GM12878 (cell line): ENCODE measurements at regions not wholly inside any gene's neighbourhood (a gene's known extent, or its start where the extent isn't known, plus 50 kb on each side); places are given as distances from the start of the nearest gene placed in this dataset.

Experiments used
- ATAC-seq: fragments of 200-7000 bp; cut with Tn5 transposase; 3 replicates; pipeline ENCODE4 v1.9.1; 2020; ENCODE audit warnings: mild to moderate bottlenecking, moderate library complexity
- BruUV-seq: library from RNA; stranded (reverse); fragments of 400-500 nt; replicated peaks from 2 replicates; lab custom pipeline; 2021; lab: Mats Ljungman, UMichigan
- CTCF ChIA-PET: fragments of 300-600 bp; sonication (Branson Sonifier 250); formaldehyde crosslinking; extraction: SDS; loops from one replicate; lab custom pipeline; 2021; ENCODE audit warnings: inconsistent platforms; lab: Yijun Ruan, JAX
- POLR2A ChIA-PET: fragments of 350-600 bp; formaldehyde crosslinking; extraction: SDS; loops from one replicate; lab custom pipeline; 2021; ENCODE audit warnings: inconsistent platforms; lab: Charles Lee
- RAD21 ChIA-PET: fragments of 300-600 bp; sonication (Branson Sonifier 250); formaldehyde crosslinking; loops from one replicate; lab custom pipeline; 2023; ENCODE audit warnings: antibody characterized with exemption; ENCODE audit not compliant: unreplicated experiment; lab: Charles Lee
- SMC1A ChIA-PET: fragments of 300-600 bp; sonication (Branson Sonifier 250); formaldehyde crosslinking; loops from one replicate; lab custom pipeline; 2023; ENCODE audit not compliant: unreplicated experiment, uncharacterized antibody; lab: Charles Lee
- DNase-seq: peaks from one replicate; pipeline ENCODE4 v3.0.0-alpha.2; 2011; ENCODE audit warnings: low read depth, low spot score
- FAIRE-seq: peaks from 3 replicates; lab custom pipeline; 2011; peaks lifted over from hg19 to GRCh38; lab: Jason Lieb, UNC
- H2AFZ ChIP-seq: 2 replicates; pipeline ENCODE4 v1.6.0; 2011; ENCODE audit warnings: low read depth, low read length, control low read depth; ENCODE audit not compliant: control insufficient read depth
- H3K27ac ChIP-seq: 2 replicates; pipeline ENCODE4 v1.5.1; 2011; ENCODE audit warnings: control low read depth; ENCODE audit not compliant: control insufficient read depth, insufficient read depth
- H3K27me3 ChIP-seq, 2 experiments: replicated peaks in 1 of 2; 2 replicates each; pipeline versions ENCODE4 v1.6.0 to v1.6.1; 2011; ENCODE audit warnings: low read length in 1 of 2; ENCODE audit not compliant: control insufficient read depth in 2 of 2, insufficient read depth in 2 of 2
- H3K36me3 ChIP-seq, 2 experiments: 2 replicates each; pipeline ENCODE4 v1.5.1; 2011; ENCODE audit warnings: low read length in 1 of 2; ENCODE audit not compliant: control insufficient read depth in 2 of 2, insufficient read depth in 2 of 2
- H3K4me1 ChIP-seq: 2 replicates; pipeline ENCODE4 v1.6.1; 2011; ENCODE audit warnings: mild to moderate bottlenecking, low read length, moderate library complexity, mixed read lengths; ENCODE audit not compliant: control insufficient read depth, insufficient read depth
- H3K4me2 ChIP-seq: 2 replicates; pipeline ENCODE4 v1.6.0; 2011; ENCODE audit warnings: control low read depth; ENCODE audit not compliant: control insufficient read depth, insufficient read depth
- H3K4me3 ChIP-seq: fragments of 200-600 bp; sonication (generic); 2 replicates; pipeline ENCODE4 v1.5.1; 2016
- H3K79me2 ChIP-seq: 2 replicates; pipeline ENCODE4 v1.6.0; 2011; ENCODE audit warnings: low read length; ENCODE audit not compliant: control insufficient read depth, insufficient read depth
- H3K9ac ChIP-seq: 2 replicates; pipeline ENCODE4 v1.8.0; 2011; ENCODE audit warnings: low read length, control low read depth, mixed read lengths; ENCODE audit not compliant: control insufficient read depth, insufficient read depth
- H3K9me3 ChIP-seq: replicated peaks from 3 replicates; pipeline ENCODE4 v1.5.1; 2011; ENCODE audit warnings: mild to moderate bottlenecking, low read length; ENCODE audit not compliant: control insufficient read depth, insufficient read depth
- H4K20me1 ChIP-seq: 2 replicates; pipeline ENCODE4 v1.6.0; 2011; ENCODE audit not compliant: control insufficient read depth, insufficient read depth
- BCL11A ChIP-seq: IDR thresholded peaks from 2 replicates; pipeline ENCODE4 v1.6.1; 2011; ENCODE audit warnings: low read depth, low read length
- CREM ChIP-seq: IDR thresholded peaks from 2 replicates; pipeline ENCODE4 v1.6.1; 2014; ENCODE audit warnings: antibody characterized with exemption, low read depth
- GATAD2B ChIP-seq: fragments of 450-650 bp; conservative IDR thresholded peaks from 2 replicates; pipeline ENCODE4 v1.6.1; 2017; ENCODE audit warnings: low read depth, mild to moderate bottlenecking, moderate library complexity
- MYB ChIP-seq: fragments of 150-350 bp; IDR thresholded peaks from 2 replicates; pipeline ENCODE4 v1.6.1; 2014; ENCODE audit warnings: mild to moderate bottlenecking, low read depth, low read length, borderline replicate concordance
- NFXL1 ChIP-seq: fragments of 450-650 bp; IDR thresholded peaks from 2 replicates; pipeline ENCODE4 v1.6.1; 2017; ENCODE audit warnings: antibody characterized with exemption, mild to moderate bottlenecking, borderline replicate concordance
- PAX5 ChIP-seq: IDR thresholded peaks from 2 replicates; pipeline ENCODE4 v1.6.1; 2011; ENCODE audit warnings: low read depth, low read length, borderline replicate concordance
- SRF ChIP-seq, 2 experiments: IDR thresholded peaks; 2 replicates each; pipeline ENCODE4 v1.6.1; 2011; ENCODE audit warnings: low read depth in 2 of 2, low read length in 2 of 2, mild to moderate bottlenecking in 1 of 2, moderate library complexity in 1 of 2
- WGBS: methylation state at CpG from one replicate; pipeline ENCODE4 v1.1.6; 2016; ENCODE audit warnings: low lambda C conversion rate; ENCODE audit not compliant: insufficient replicate concordance, insufficient coverage; ENCODE audit errors: missing lambda C conversion rate; 5-methylcytosine and 5-hydroxymethylcytosine counted together
- in situ Hi-C: fragments of 300-500 bp; cut with MboI; formaldehyde crosslinking; loops from 9 replicates; pipeline ENCODE4 v1.14.3; 2018; ENCODE audit warnings: mixed read lengths
- intact Hi-C: fragments of 100-400 bp; cut with micrococcal nuclease; formaldehyde crosslinking; loops from one replicate; pipeline ENCODE4 v1.14.2; 2022; ENCODE audit not compliant: unreplicated experiment

DNA sequence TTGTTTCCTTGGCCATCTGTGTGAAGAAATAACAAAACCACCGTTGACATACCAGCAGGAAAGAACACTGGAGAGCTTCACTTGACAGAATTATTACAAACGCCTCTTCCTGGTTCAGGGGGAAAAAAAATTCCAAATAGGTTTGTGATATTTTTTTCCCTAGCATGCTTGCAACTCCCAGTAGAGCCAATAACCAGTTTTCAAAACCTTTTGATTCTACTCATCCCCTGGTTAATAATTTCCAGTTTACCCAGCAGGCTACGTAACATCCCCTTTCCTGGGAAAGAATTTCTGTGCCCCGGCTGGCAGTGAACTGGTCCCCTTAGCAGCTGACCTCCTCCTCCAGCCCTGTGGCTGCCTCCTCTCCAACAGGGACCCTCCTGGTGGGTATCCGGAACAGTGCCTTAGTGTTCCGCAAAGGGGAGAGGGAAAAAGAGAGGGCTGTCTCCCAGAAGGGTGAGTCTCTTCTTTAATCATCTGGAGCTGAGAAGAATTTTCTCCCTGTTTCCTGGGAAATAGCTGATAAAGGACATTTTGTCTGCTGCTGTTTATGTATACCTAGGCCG is 72.8 kb upstream of the BOD1 start:
- no peak for TF ChIP-seq GATAD2B
- TF ChIP-seq SRF (IDR thresholded peaks at IDR 0.05; ENCODE audit: low read depth in 2 of 2, low read length in 2 of 2): no peak
- no peak for TF ChIP-seq PAX5
- no peak for TF ChIP-seq NFXL1
- TF ChIP-seq MYB: no peak
- no peak for TF ChIP-seq CREM
- no peak for TF ChIP-seq BCL11A
- no TSS peak for BruUV-seq
- peaks cover 40% of the 10 kb centered on the region for H3K4me1 ChIP-seq
- H3K79me2 ChIP-seq: no peaks in the 10 kb centered on the region
- ChIA-PET RAD21 (interaction anchor here (1.4 kb wide), 1 partner anchor 56 kb away, joined by 3 read pairs; no protein-coding TSS in a partner anchor), POLR2A (interaction anchor here (1.2 kb wide), 1 partner anchor 10 kb away, joined by 4 read pairs; no protein-coding TSS in a partner anchor), SMC1A (interaction anchor here (1.0 to 3.3 kb wide), 10 partner anchors 9 to 284 kb away, joined by 3 to 10 read pairs (median 3); no protein-coding TSS in a partner anchor), CTCF (interaction anchor here (0.8 to 1.7 kb wide), 7 partner anchors 9 to 282 kb away, joined by 3 to 5 read pairs (median 3); no protein-coding TSS in a partner anchor)
- in situ Hi-C loops: no loop called here
- intact Hi-C loops: loop anchor here (5.0 to 10.0 kb wide), 3 partner anchors 48 to 236 kb away; no protein-coding TSS in a partner anchor
- H3K36me3 ChIP-seq: no peaks in the 10 kb centered on the region
- peak overlapping the region; percentile 51 for H3K27ac ChIP-seq
- H4K20me1 ChIP-seq: no peaks in the 10 kb centered on the region
- no peaks in the 10 kb centered on the region for H3K27me3 ChIP-seq
- ATAC-seq (no peak), FAIRE-seq (no peak), DNase-seq (no peak)
- H2AFZ ChIP-seq: peak overlapping the region; percentile 89
- peaks cover 3% of the 10 kb centered on the region; the same call in 2 of the 3 replicates for H3K9me3 ChIP-seq
- peak overlapping the region; percentile 49 for H3K9ac ChIP-seq
- H3K4me3 ChIP-seq: no peak overlapping the region
- H3K4me2 ChIP-seq: peak overlapping the region; percentile 63
- WGBS: 88% methylated on average over 7 of the region's 7 CpGs
